Cardiac septum (tissue), 1 donor: ENCODE measurements at regions not wholly inside any gene's neighbourhood (a gene's known extent, or its start where the extent isn't known, plus 50 kb on each side); places are given as distances from the start of the nearest gene placed in this dataset.
A peak's percentile ranks its signal among the peaks of the same experiment; 100 is the strongest.
"Not testable (repeated sequence)": the region's sequence is repeated elsewhere in the genome, so short reads cannot be mapped to it uniquely, and the experiment has no call there.

Source experiments
- DNase-seq: peaks from one replicate; pipeline ENCODE4 v3.0.0-alpha.2; 2020; ENCODE audit warnings: low spot score
- intact Hi-C: fragments of 100-400 bp; cut with DNase I; formaldehyde crosslinking; loops from one replicate; pipeline ENCODE4 v1.14.0; 2022
- donor health status: DM: no; HTN: no; CAD: no.

- intact Hi-C loops = no loop called here
- DNase-seq = no peak
Measured at GRCh38 chrX:53883196-53883595, 161.1 kb downstream of the PHF8 start.

GRCh38 chrX:53882331-53882730 lies 161.9 kb downstream of the PHF8 start:
- no peak for DNase-seq
- intact Hi-C loops = no loop called here

GRCh38 chrX:53880786-53881185 lies 163.5 kb downstream of the PHF8 start:
- intact Hi-C loops, DNase-seq: not testable (repeated sequence)

GRCh38 chrX:53859890-53860289 lies 173.4 kb upstream of the HUWE1 start:
- DNase-seq = no peak
- intact Hi-C loops = no loop called here

- intact Hi-C loops = no loop called here
- DNase-seq = no peak
Measured at GRCh38 chrX:53831662-53832635, 145.4 kb upstream of the HUWE1 start.

GRCh38 chrX:53824686-53825085 lies 138.2 kb upstream of the HUWE1 start:
- no peak for DNase-seq
- intact Hi-C loops = no loop called here

- intact Hi-C loops, DNase-seq: not testable (repeated sequence)
Measured at GRCh38 chrX:53818115-53818514, 131.6 kb upstream of the HUWE1 start.

- intact Hi-C loops = no loop called here
- no peak for DNase-seq
Measured at GRCh38 chrX:53817548-53817947, 131.0 kb upstream of the HUWE1 start.

GRCh38 chrX:53813670-53814440 lies 127.3 kb upstream of the HUWE1 start:
- intact Hi-C loops = no loop called here
- DNase-seq = peak; percentile 44

- DNase-seq = no peak
- intact Hi-C loops = no loop called here
Measured at GRCh38 chrX:53798281-53798680, 111.8 kb upstream of the HUWE1 start.

GRCh38 chrX:53795576-53795975 lies 109.1 kb upstream of the HUWE1 start:
- no peak for DNase-seq
- intact Hi-C loops = no loop called here

GRCh38 chrX:53794181-53794580 lies 107.7 kb upstream of the HUWE1 start:
- intact Hi-C loops = no loop called here
- no peak for DNase-seq

- DNase-seq = no peak
- intact Hi-C loops = no loop called here
Measured at GRCh38 chrX:53768865-53769264, 82.3 kb upstream of the HUWE1 start.

- intact Hi-C loops = no loop called here
- no peak for DNase-seq
Measured at GRCh38 chrX:53768451-53768850, 81.9 kb upstream of the HUWE1 start.

GRCh38 chrX:53767544-53767943 lies 81.0 kb upstream of the HUWE1 start:
- no peak for DNase-seq
- intact Hi-C loops = no loop called here

GRCh38 chrX:53757181-53757580 lies 70.7 kb upstream of the HUWE1 start:
- intact Hi-C loops, DNase-seq: not testable (repeated sequence)

- no peak for DNase-seq
- intact Hi-C loops = no loop called here
Measured at GRCh38 chrX:53746718-53747117, 60.2 kb upstream of the HUWE1 start.

GRCh38 chrX:53743244-53743643 lies 56.7 kb upstream of the HUWE1 start:
- no peak for DNase-seq
- intact Hi-C loops = no loop called here

GRCh38 chrX:53738370-53738906 lies 51.9 kb upstream of the HUWE1 start:
- DNase-seq = no peak
- intact Hi-C loops = no loop called here
